ENCODE measurements at regions not wholly inside any gene's neighbourhood (a gene's known extent, or its start where the extent isn't known, plus 50 kb on each side); places are given as distances from the start of the nearest gene placed in this dataset.

- no peak overlapping the region for H3K4me3 ChIP-seq
- no peak for DNase-seq (ENCODE audit: low spot score in 2 of 2)
- no peaks in the 10 kb centered on the region for H3K27me3 ChIP-seq
- H3K4me1 ChIP-seq, result no peaks in the 10 kb centered on the region
- no peaks in the 10 kb centered on the region for H3K36me3 ChIP-seq
- TF ChIP-seq CTCF (IDR thresholded peaks at IDR 0.05) (no peak), POLR2A (IDR thresholded peaks at IDR 0.05) (no peak), POLR2AphosphoS5 (IDR thresholded peaks at IDR 0.05) (no peak)
- H3K27ac ChIP-seq, result no peak overlapping the region
- intact Hi-C loops (cut with DNase I; ENCODE audit: low total_unique reads), result no loop called here
- H3K9me3 ChIP-seq, result peaks cover 0 to 4% of the 10 kb centered on the region in 2 donors
Measured at GRCh38 chr1:69406244-69406643, 161.5 kb upstream of the LRRC7 start.

GRCh38 chr1:69409731-69410456 is 157.8 kb upstream of the LRRC7 start:
- Histone ChIP-seq H3K36me3 (no peaks in the 10 kb centered on the region), H3K4me1 (no peaks in the 10 kb centered on the region), H3K9me3 (peaks cover 0 to 4% of the 10 kb centered on the region in 2 donors), H3K27me3 (no peaks in the 10 kb centered on the region), H3K27ac (no peak overlapping the region), H3K4me3 (no peak overlapping the region)
- no peak for TF ChIP-seq POLR2A (IDR thresholded peaks at IDR 0.05)
- no peak for TF ChIP-seq CTCF (IDR thresholded peaks at IDR 0.05)
- no peak for TF ChIP-seq POLR2AphosphoS5 (IDR thresholded peaks at IDR 0.05)
- intact Hi-C loops (cut with DNase I; ENCODE audit: low total_unique reads), result no loop called here
- no peak for DNase-seq (ENCODE audit: low spot score in 2 of 2)

- H3K4me3 ChIP-seq, result no peak overlapping the region
- no peaks in the 10 kb centered on the region for H3K4me1 ChIP-seq
- intact Hi-C loops (cut with DNase I; ENCODE audit: low total_unique reads), result no loop called here
- no peaks in the 10 kb centered on the region for H3K36me3 ChIP-seq
- DNase-seq (ENCODE audit: low spot score in 2 of 2), result no peak
- no peaks in the 10 kb centered on the region for H3K27me3 ChIP-seq
- no peak overlapping the region for H3K27ac ChIP-seq
- H3K9me3 ChIP-seq, result peaks cover 0 to 4% of the 10 kb centered on the region in 2 donors
- TF ChIP-seq POLR2AphosphoS5 (IDR thresholded peaks at IDR 0.05) (no peak), CTCF (IDR thresholded peaks at IDR 0.05) (no peak), POLR2A (IDR thresholded peaks at IDR 0.05) (no peak)
Measured at GRCh38 chr1:69410457-69410850, 157.3 kb upstream of the LRRC7 start.

GRCh38 chr1:69410893-69411292 is 156.8 kb upstream of the LRRC7 start:
- TF ChIP-seq POLR2AphosphoS5 (IDR thresholded peaks at IDR 0.05) (no peak), CTCF (IDR thresholded peaks at IDR 0.05) (no peak), POLR2A (IDR thresholded peaks at IDR 0.05) (no peak)
- no peaks in the 10 kb centered on the region for H3K27me3 ChIP-seq
- no peak overlapping the region for H3K4me3 ChIP-seq
- H3K36me3 ChIP-seq, result no peaks in the 10 kb centered on the region
- DNase-seq (ENCODE audit: low spot score in 2 of 2), result no peak
- H3K9me3 ChIP-seq, result peaks cover 0 to 4% of the 10 kb centered on the region in 2 donors
- H3K4me1 ChIP-seq, result no peaks in the 10 kb centered on the region
- intact Hi-C loops (cut with DNase I; ENCODE audit: low total_unique reads), result no loop called here
- H3K27ac ChIP-seq, result no peak overlapping the region

GRCh38 chr1:69411617-69412016 is 156.1 kb upstream of the LRRC7 start:
- no peak overlapping the region for H3K27ac ChIP-seq
- H3K27me3 ChIP-seq, result no peaks in the 10 kb centered on the region
- H3K9me3 ChIP-seq, result peaks cover 0 to 4% of the 10 kb centered on the region in 2 donors
- TF ChIP-seq POLR2A (IDR thresholded peaks at IDR 0.05) (no peak), POLR2AphosphoS5 (IDR thresholded peaks at IDR 0.05) (no peak), CTCF (IDR thresholded peaks at IDR 0.05) (no peak)
- no peak for DNase-seq (ENCODE audit: low spot score in 2 of 2)
- intact Hi-C loops (cut with DNase I; ENCODE audit: low total_unique reads), result no loop called here
- H3K4me1 ChIP-seq, result no peaks in the 10 kb centered on the region
- H3K4me3 ChIP-seq, result no peak overlapping the region
- H3K36me3 ChIP-seq, result no peaks in the 10 kb centered on the region

Measured in breast epithelium (tissue), 4 donors.